ENCODE measurements at regions not wholly inside any gene's neighbourhood (a gene's known extent, or its start where the extent isn't known, plus 50 kb on each side); places are given as distances from the start of the nearest gene placed in this dataset.

- H3K36me3 Mint-ChIP-seq = no peaks in the 10 kb centered on the region
- H3K4me1 ChIP-seq (ENCODE audit: control insufficient read depth, insufficient read depth, low read length, poor library complexity, severe bottlenecking) = no peaks in the 10 kb centered on the region
- H3K27ac ChIP-seq (ENCODE audit: insufficient read depth, low read length, poor library complexity, severe bottlenecking) = no peak overlapping the region
- no peak overlapping the region for H3K27ac Mint-ChIP-seq
- no peaks in the 10 kb centered on the region for H3K9me3 ChIP-seq (ENCODE audit: control insufficient read depth in 2 of 2, low read length in 2 of 2)
- H3K27me3 ChIP-seq (ENCODE audit: control insufficient read depth, insufficient read depth, low read length) = no peaks in the 10 kb centered on the region
- H3K4me1 Mint-ChIP-seq = no peaks in the 10 kb centered on the region
- H3K4me3 ChIP-seq (ENCODE audit: low read depth, low read length) = no peak overlapping the region
- H3K4me3 Mint-ChIP-seq = no peak overlapping the region
- ATAC-seq (ENCODE audit: low read depth in 2 of 2) (no peak), DNase-seq (no peak)
- peaks cover 0 to 6% (median 0%) of the 10 kb centered on the region in 7 donors for H3K9me3 Mint-ChIP-seq
- no peaks in the 10 kb centered on the region for H3K36me3 ChIP-seq (ENCODE audit: control insufficient read depth, insufficient read depth, low read length)
- H3K27me3 Mint-ChIP-seq = no peaks in the 10 kb centered on the region
These were observed 181.9 kb upstream of the PCSK2 start for GRCh38 chr20:17044891-17045290.

GRCh38 chr20:17059465-17059864 lies 167.4 kb upstream of the PCSK2 start:
- Mint-ChIP-seq H3K27ac (no peak overlapping the region), H3K4me1 (no peaks in the 10 kb centered on the region), H3K27me3 (no peaks in the 10 kb centered on the region), H3K36me3 (no peaks in the 10 kb centered on the region), H3K4me3 (no peak overlapping the region), H3K9me3 (peaks cover 0 to 14% (median 6%) of the 10 kb centered on the region in 7 donors)
- no peak for ATAC-seq (ENCODE audit: low read depth in 2 of 2)
- no peaks in the 10 kb centered on the region for H3K9me3 ChIP-seq (ENCODE audit: control insufficient read depth in 2 of 2, low read length in 2 of 2)
- no peak overlapping the region for H3K4me3 ChIP-seq (ENCODE audit: low read depth, low read length)
- no peaks in the 10 kb centered on the region for H3K4me1 ChIP-seq (ENCODE audit: control insufficient read depth, insufficient read depth, low read length, poor library complexity, severe bottlenecking)
- no peaks in the 10 kb centered on the region for H3K27me3 ChIP-seq (ENCODE audit: control insufficient read depth, insufficient read depth, low read length)
- DNase-seq = no peak
- no peak overlapping the region for H3K27ac ChIP-seq (ENCODE audit: insufficient read depth, low read length, poor library complexity, severe bottlenecking)
- H3K36me3 ChIP-seq (ENCODE audit: control insufficient read depth, insufficient read depth, low read length) = no peaks in the 10 kb centered on the region

- H3K27me3 ChIP-seq (ENCODE audit: control insufficient read depth, insufficient read depth, low read length) = no peaks in the 10 kb centered on the region
- no peak overlapping the region for H3K4me3 Mint-ChIP-seq
- H3K36me3 ChIP-seq (ENCODE audit: control insufficient read depth, insufficient read depth, low read length) = no peaks in the 10 kb centered on the region
- H3K27ac ChIP-seq (ENCODE audit: insufficient read depth, low read length, poor library complexity, severe bottlenecking) = no peak overlapping the region
- no peaks in the 10 kb centered on the region for H3K4me1 Mint-ChIP-seq
- no peak overlapping the region for H3K27ac Mint-ChIP-seq
- no peaks in the 10 kb centered on the region for H3K36me3 Mint-ChIP-seq
- H3K4me3 ChIP-seq (ENCODE audit: low read depth, low read length) = no peak overlapping the region
- no peaks in the 10 kb centered on the region for H3K4me1 ChIP-seq (ENCODE audit: control insufficient read depth, insufficient read depth, low read length, poor library complexity, severe bottlenecking)
- H3K9me3 Mint-ChIP-seq = peaks cover 0 to 14% (median 6%) of the 10 kb centered on the region in 7 donors
- ATAC-seq (ENCODE audit: low read depth in 2 of 2) = no peak
- no peaks in the 10 kb centered on the region for H3K9me3 ChIP-seq (ENCODE audit: control insufficient read depth in 2 of 2, low read length in 2 of 2)
- DNase-seq = no peak
- no peaks in the 10 kb centered on the region for H3K27me3 Mint-ChIP-seq
These were observed 165.1 kb upstream of the PCSK2 start for GRCh38 chr20:17061715-17062114.

- Histone ChIP-seq H3K36me3 (ENCODE audit: control insufficient read depth, insufficient read depth, low read length) (no peaks in the 10 kb centered on the region), H3K27me3 (ENCODE audit: control insufficient read depth, insufficient read depth, low read length) (no peaks in the 10 kb centered on the region), H3K9me3 (ENCODE audit: control insufficient read depth in 2 of 2, low read length in 2 of 2) (no peaks in the 10 kb centered on the region), H3K4me1 (ENCODE audit: control insufficient read depth, insufficient read depth, low read length, poor library complexity, severe bottlenecking) (no peaks in the 10 kb centered on the region), H3K4me3 (ENCODE audit: low read depth, low read length) (no peak overlapping the region), H3K27ac (ENCODE audit: insufficient read depth, low read length, poor library complexity, severe bottlenecking) (no peak overlapping the region)
- Mint-ChIP-seq H3K4me3 (no peak overlapping the region), H3K4me1 (no peaks in the 10 kb centered on the region), H3K27me3 (no peaks in the 10 kb centered on the region), H3K27ac (no peak overlapping the region), H3K36me3 (no peaks in the 10 kb centered on the region), H3K9me3 (peaks cover 2 to 8% (median 4%) of the 10 kb centered on the region in 7 donors)
- ATAC-seq (ENCODE audit: low read depth in 2 of 2) (no peak), DNase-seq (no peak)
These were observed 164.1 kb upstream of the PCSK2 start for GRCh38 chr20:17062712-17063111.

- Histone ChIP-seq H3K27ac (ENCODE audit: insufficient read depth, low read length, poor library complexity, severe bottlenecking) (no peak overlapping the region), H3K9me3 (ENCODE audit: control insufficient read depth in 2 of 2, low read length in 2 of 2) (no peaks in the 10 kb centered on the region), H3K4me1 (ENCODE audit: control insufficient read depth, insufficient read depth, low read length, poor library complexity, severe bottlenecking) (no peaks in the 10 kb centered on the region), H3K4me3 (ENCODE audit: low read depth, low read length) (no peak overlapping the region), H3K36me3 (ENCODE audit: control insufficient read depth, insufficient read depth, low read length) (no peaks in the 10 kb centered on the region), H3K27me3 (ENCODE audit: control insufficient read depth, insufficient read depth, low read length) (no peaks in the 10 kb centered on the region)
- ATAC-seq (ENCODE audit: low read depth in 2 of 2) = no peak
- H3K27ac Mint-ChIP-seq = no peak overlapping the region
- H3K27me3 Mint-ChIP-seq = no peaks in the 10 kb centered on the region
- no peak overlapping the region for H3K4me3 Mint-ChIP-seq
- peaks cover 0 to 10% (median 4%) of the 10 kb centered on the region in 7 donors for H3K9me3 Mint-ChIP-seq
- DNase-seq = no peak
- no peaks in the 10 kb centered on the region for H3K36me3 Mint-ChIP-seq
- no peaks in the 10 kb centered on the region for H3K4me1 Mint-ChIP-seq
These were observed 159.9 kb upstream of the PCSK2 start for GRCh38 chr20:17066902-17067301.

GRCh38 chr20:17068084-17068711 lies 158.6 kb upstream of the PCSK2 start:
- Mint-ChIP-seq H3K27me3 (no peaks in the 10 kb centered on the region), H3K9me3 (peaks cover 0 to 10% (median 5%) of the 10 kb centered on the region in 7 donors), H3K36me3 (no peaks in the 10 kb centered on the region), H3K4me3 (no peak overlapping the region), H3K4me1 (no peaks in the 10 kb centered on the region), H3K27ac (no peak overlapping the region)
- Histone ChIP-seq H3K36me3 (ENCODE audit: control insufficient read depth, insufficient read depth, low read length) (no peaks in the 10 kb centered on the region), H3K27me3 (ENCODE audit: control insufficient read depth, insufficient read depth, low read length) (no peaks in the 10 kb centered on the region), H3K4me3 (ENCODE audit: low read depth, low read length) (no peak overlapping the region), H3K27ac (ENCODE audit: insufficient read depth, low read length, poor library complexity, severe bottlenecking) (no peak overlapping the region), H3K4me1 (ENCODE audit: control insufficient read depth, insufficient read depth, low read length, poor library complexity, severe bottlenecking) (no peaks in the 10 kb centered on the region), H3K9me3 (ENCODE audit: control insufficient read depth in 2 of 2, low read length in 2 of 2) (no peaks in the 10 kb centered on the region)
- no peak for DNase-seq
- ATAC-seq (ENCODE audit: low read depth in 2 of 2) = no peak

GRCh38 chr20:17077030-17077429 lies 149.8 kb upstream of the PCSK2 start:
- DNase-seq (no peak), ATAC-seq (ENCODE audit: low read depth in 2 of 2) (no peak)
- no peaks in the 10 kb centered on the region for H3K4me1 Mint-ChIP-seq
- Histone ChIP-seq H3K36me3 (ENCODE audit: control insufficient read depth, insufficient read depth, low read length) (no peaks in the 10 kb centered on the region), H3K27ac (ENCODE audit: insufficient read depth, low read length, poor library complexity, severe bottlenecking) (no peak overlapping the region), H3K27me3 (ENCODE audit: control insufficient read depth, insufficient read depth, low read length) (no peaks in the 10 kb centered on the region), H3K9me3 (ENCODE audit: control insufficient read depth in 2 of 2, low read length in 2 of 2) (no peaks in the 10 kb centered on the region), H3K4me1 (ENCODE audit: control insufficient read depth, insufficient read depth, low read length, poor library complexity, severe bottlenecking) (no peaks in the 10 kb centered on the region), H3K4me3 (ENCODE audit: low read depth, low read length) (no peak overlapping the region)
- no peaks in the 10 kb centered on the region for H3K27me3 Mint-ChIP-seq
- H3K4me3 Mint-ChIP-seq = no peak overlapping the region
- H3K9me3 Mint-ChIP-seq = peaks cover 0 to 12% (median 3%) of the 10 kb centered on the region in 7 donors
- no peak overlapping the region for H3K27ac Mint-ChIP-seq
- H3K36me3 Mint-ChIP-seq = no peaks in the 10 kb centered on the region

GRCh38 chr20:17083738-17084137 lies 143.1 kb upstream of the PCSK2 start:
- no peak overlapping the region for H3K27ac ChIP-seq (ENCODE audit: insufficient read depth, low read length, poor library complexity, severe bottlenecking)
- Mint-ChIP-seq H3K4me1 (no peaks in the 10 kb centered on the region), H3K27ac (no peak overlapping the region), H3K4me3 (no peak overlapping the region), H3K27me3 (no peaks in the 10 kb centered on the region), H3K9me3 (peaks cover 0 to 13% (median 7%) of the 10 kb centered on the region in 7 donors), H3K36me3 (no peaks in the 10 kb centered on the region)
- no peaks in the 10 kb centered on the region for H3K9me3 ChIP-seq (ENCODE audit: control insufficient read depth in 2 of 2, low read length in 2 of 2)
- DNase-seq = no peak
- no peaks in the 10 kb centered on the region for H3K27me3 ChIP-seq (ENCODE audit: control insufficient read depth, insufficient read depth, low read length)
- no peak for ATAC-seq (ENCODE audit: low read depth in 2 of 2)
- H3K4me1 ChIP-seq (ENCODE audit: control insufficient read depth, insufficient read depth, low read length, poor library complexity, severe bottlenecking) = no peaks in the 10 kb centered on the region
- H3K36me3 ChIP-seq (ENCODE audit: control insufficient read depth, insufficient read depth, low read length) = no peaks in the 10 kb centered on the region
- no peak overlapping the region for H3K4me3 ChIP-seq (ENCODE audit: low read depth, low read length)
